ENCODE measurements at regions not wholly inside any gene's neighbourhood (a gene's known extent, or its start where the extent isn't known, plus 50 kb on each side); places are given as distances from the start of the nearest gene placed in this dataset.

DNA sequence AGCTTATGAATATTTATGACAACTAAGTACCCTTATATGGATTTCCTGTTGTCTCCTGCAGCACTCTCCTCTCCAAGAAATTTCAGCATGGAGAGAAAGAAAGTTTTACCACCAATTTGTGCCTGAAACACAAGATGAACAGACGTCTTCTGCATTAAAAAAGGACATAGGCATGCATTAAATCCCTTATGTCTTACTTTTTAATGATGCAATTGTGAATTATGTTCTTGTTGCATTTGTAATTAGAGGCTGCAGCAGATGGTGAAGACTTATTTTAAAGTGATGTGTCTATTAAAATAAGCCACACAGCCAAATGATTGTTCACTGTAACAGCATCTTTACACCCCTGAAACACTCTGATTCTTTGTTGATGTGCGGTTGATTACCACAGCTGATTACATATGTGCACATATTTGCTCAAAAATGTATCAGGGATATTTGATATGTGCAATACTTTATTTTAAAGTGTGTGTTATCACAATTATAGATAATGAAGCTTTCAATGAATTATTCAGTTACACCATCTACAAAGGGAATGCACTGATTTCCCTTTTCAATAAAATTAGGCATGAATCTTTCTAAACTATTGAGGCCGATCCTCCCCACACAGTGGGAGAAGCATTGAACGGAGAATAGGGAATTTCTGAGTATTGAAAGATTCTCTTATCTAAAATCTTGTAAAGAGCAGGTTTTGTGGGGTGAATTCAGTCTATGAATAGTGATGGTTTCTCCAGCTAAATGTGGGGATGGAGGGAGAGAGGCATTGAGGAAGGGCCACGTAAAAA lies 585.1 kb downstream of the SLC4A3 start:
- TF ChIP-seq, protein P1, sequence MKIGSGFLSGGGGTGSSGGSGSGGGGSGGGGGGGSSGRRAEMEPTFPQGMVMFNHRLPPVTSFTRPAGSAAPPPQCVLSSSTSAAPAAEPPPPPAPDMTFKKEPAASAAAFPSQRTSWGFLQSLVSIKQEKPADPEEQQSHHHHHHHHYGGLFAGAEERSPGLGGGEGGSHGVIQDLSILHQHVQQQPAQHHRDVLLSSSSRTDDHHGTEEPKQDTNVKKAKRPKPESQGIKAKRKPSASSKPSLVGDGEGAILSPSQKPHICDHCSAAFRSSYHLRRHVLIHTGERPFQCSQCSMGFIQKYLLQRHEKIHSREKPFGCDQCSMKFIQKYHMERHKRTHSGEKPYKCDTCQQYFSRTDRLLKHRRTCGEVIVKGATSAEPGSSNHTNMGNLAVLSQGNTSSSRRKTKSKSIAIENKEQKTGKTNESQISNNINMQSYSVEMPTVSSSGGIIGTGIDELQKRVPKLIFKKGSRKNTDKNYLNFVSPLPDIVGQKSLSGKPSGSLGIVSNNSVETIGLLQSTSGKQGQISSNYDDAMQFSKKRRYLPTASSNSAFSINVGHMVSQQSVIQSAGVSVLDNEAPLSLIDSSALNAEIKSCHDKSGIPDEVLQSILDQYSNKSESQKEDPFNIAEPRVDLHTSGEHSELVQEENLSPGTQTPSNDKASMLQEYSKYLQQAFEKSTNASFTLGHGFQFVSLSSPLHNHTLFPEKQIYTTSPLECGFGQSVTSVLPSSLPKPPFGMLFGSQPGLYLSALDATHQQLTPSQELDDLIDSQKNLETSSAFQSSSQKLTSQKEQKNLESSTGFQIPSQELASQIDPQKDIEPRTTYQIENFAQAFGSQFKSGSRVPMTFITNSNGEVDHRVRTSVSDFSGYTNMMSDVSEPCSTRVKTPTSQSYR (CRISPR knock-in tag; IDR thresholded peaks at IDR 0.05), result no peak
- TF ChIP-seq ZNF317 (CRISPR knock-in tag; IDR thresholded peaks at IDR 0.05; ENCODE audit: borderline replicate concordance, low read depth) (no peak), ZNF423 (CRISPR knock-in tag; IDR thresholded peaks at IDR 0.05) (no peak), ZNF138 (CRISPR knock-in tag; conservative IDR thresholded peaks at IDR 0.05) (no peak), CBFB (CRISPR knock-in tag; IDR thresholded peaks at IDR 0.05; ENCODE audit: low read depth) (no peak)
- TF ChIP-seq, protein P2, sequence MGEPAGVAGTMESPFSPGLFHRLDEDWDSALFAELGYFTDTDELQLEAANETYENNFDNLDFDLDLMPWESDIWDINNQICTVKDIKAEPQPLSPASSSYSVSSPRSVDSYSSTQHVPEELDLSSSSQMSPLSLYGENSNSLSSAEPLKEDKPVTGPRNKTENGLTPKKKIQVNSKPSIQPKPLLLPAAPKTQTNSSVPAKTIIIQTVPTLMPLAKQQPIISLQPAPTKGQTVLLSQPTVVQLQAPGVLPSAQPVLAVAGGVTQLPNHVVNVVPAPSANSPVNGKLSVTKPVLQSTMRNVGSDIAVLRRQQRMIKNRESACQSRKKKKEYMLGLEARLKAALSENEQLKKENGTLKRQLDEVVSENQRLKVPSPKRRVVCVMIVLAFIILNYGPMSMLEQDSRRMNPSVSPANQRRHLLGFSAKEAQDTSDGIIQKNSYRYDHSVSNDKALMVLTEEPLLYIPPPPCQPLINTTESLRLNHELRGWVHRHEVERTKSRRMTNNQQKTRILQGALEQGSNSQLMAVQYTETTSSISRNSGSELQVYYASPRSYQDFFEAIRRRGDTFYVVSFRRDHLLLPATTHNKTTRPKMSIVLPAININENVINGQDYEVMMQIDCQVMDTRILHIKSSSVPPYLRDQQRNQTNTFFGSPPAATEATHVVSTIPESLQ (CRISPR knock-in tag; IDR thresholded peaks at IDR 0.05), result no peak
- TF ChIP-seq, protein P3, sequence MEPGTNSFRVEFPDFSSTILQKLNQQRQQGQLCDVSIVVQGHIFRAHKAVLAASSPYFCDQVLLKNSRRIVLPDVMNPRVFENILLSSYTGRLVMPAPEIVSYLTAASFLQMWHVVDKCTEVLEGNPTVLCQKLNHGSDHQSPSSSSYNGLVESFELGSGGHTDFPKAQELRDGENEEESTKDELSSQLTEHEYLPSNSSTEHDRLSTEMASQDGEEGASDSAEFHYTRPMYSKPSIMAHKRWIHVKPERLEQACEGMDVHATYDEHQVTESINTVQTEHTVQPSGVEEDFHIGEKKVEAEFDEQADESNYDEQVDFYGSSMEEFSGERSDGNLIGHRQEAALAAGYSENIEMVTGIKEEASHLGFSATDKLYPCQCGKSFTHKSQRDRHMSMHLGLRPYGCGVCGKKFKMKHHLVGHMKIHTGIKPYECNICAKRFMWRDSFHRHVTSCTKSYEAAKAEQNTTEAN (CRISPR knock-in tag; IDR thresholded peaks at IDR 0.05), result no peak
- Mint-ChIP-seq H3K27ac (no peak overlapping the region), H3K9me3 (no peaks in the 10 kb centered on the region), H3K36me3 (no peaks in the 10 kb centered on the region), H3K4me1 (peaks cover 48% of the 10 kb centered on the region), H3K27me3 (ENCODE audit: low read depth) (no peaks in the 10 kb centered on the region), H3K4me3 (no peak overlapping the region)
- POLR2A ChIA-PET, result no interaction called here
- ATAC-seq (no peak), DNase-seq (ENCODE audit: low spot score) (no peak)
- CTCF ChIA-PET, result interaction anchor here (0.6 kb wide), 1 partner anchor 1112 kb away, joined by 3 read pairs; no protein-coding TSS in a partner anchor

DNA sequence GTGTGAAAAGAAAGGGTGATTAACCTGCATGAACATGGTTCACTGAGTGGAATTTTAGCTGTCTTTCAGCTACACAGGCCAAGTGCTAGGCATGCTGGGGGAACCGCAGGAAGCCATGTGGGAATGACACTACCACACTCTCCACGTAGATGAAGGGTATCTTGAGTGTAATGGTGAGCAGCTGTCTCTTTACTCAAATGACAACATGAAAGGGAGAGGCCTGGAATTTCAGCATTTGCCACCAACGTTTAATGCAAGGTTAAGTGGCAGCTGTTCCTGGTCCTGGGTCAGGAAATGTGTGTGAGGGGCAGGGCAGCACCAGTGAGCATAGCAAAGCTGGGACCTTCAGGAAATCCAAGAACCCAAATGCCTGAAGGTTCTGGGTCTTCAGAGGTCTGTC lies 588.4 kb downstream of the SLC4A3 start:
- ChIA-PET CTCF (no interaction called here), POLR2A (no interaction called here)
- ATAC-seq (no peak), DNase-seq (ENCODE audit: low spot score) (no peak)
- TF ChIP-seq FOXP1 (CRISPR knock-in tag; IDR thresholded peaks at IDR 0.05; ENCODE audit: borderline replicate concordance) (no peak), RELA (CRISPR knock-in tag; IDR thresholded peaks at IDR 0.05; ENCODE audit: borderline replicate concordance) (no peak), ZNF121 (CRISPR knock-in tag; IDR thresholded peaks at IDR 0.05) (no peak)
- peaks cover 42% of the 10 kb centered on the region for H3K4me1 Mint-ChIP-seq
- no peaks in the 10 kb centered on the region for H3K27me3 Mint-ChIP-seq (ENCODE audit: low read depth)
- H3K4me3 Mint-ChIP-seq, result no peak overlapping the region
- H3K27ac Mint-ChIP-seq, result no peak overlapping the region
- no peaks in the 10 kb centered on the region for H3K9me3 Mint-ChIP-seq
- no peaks in the 10 kb centered on the region for H3K36me3 Mint-ChIP-seq

DNA sequence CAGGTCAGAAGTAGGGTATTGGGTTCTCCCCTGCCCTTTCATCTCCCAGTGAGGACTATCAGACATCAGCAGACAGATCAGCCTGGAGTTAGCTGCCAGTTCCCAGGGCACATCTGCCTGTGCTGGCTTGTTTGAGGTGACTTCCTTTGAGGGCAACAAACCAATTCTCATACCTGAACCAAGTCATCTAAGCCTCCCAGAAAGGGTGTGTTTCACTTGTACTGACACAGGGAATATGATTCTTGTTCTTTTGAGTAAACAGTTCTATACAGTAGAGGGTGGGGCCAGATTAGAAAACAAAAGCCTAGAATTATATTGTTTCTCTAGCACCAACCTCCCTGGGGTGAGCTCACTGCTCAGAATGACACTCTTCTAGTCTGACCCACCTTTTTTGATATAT lies 591.9 kb downstream of the SLC4A3 start:
- TF ChIP-seq KAT7 (CRISPR knock-in tag; IDR thresholded peaks at IDR 0.05; ENCODE audit: borderline replicate concordance) (no peak), ZNF232 (CRISPR knock-in tag; IDR thresholded peaks at IDR 0.05) (no peak)
- TF ChIP-seq, protein P4, sequence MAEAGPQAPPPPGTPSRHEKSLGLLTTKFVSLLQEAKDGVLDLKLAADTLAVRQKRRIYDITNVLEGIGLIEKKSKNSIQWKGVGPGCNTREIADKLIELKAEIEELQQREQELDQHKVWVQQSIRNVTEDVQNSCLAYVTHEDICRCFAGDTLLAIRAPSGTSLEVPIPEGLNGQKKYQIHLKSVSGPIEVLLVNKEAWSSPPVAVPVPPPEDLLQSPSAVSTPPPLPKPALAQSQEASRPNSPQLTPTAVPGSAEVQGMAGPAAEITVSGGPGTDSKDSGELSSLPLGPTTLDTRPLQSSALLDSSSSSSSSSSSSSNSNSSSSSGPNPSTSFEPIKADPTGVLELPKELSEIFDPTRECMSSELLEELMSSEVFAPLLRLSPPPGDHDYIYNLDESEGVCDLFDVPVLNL (CRISPR knock-in tag; IDR thresholded peaks at IDR 0.05; ENCODE audit: borderline replicate concordance, low read depth), result no peak
- TF ChIP-seq, protein P5, sequence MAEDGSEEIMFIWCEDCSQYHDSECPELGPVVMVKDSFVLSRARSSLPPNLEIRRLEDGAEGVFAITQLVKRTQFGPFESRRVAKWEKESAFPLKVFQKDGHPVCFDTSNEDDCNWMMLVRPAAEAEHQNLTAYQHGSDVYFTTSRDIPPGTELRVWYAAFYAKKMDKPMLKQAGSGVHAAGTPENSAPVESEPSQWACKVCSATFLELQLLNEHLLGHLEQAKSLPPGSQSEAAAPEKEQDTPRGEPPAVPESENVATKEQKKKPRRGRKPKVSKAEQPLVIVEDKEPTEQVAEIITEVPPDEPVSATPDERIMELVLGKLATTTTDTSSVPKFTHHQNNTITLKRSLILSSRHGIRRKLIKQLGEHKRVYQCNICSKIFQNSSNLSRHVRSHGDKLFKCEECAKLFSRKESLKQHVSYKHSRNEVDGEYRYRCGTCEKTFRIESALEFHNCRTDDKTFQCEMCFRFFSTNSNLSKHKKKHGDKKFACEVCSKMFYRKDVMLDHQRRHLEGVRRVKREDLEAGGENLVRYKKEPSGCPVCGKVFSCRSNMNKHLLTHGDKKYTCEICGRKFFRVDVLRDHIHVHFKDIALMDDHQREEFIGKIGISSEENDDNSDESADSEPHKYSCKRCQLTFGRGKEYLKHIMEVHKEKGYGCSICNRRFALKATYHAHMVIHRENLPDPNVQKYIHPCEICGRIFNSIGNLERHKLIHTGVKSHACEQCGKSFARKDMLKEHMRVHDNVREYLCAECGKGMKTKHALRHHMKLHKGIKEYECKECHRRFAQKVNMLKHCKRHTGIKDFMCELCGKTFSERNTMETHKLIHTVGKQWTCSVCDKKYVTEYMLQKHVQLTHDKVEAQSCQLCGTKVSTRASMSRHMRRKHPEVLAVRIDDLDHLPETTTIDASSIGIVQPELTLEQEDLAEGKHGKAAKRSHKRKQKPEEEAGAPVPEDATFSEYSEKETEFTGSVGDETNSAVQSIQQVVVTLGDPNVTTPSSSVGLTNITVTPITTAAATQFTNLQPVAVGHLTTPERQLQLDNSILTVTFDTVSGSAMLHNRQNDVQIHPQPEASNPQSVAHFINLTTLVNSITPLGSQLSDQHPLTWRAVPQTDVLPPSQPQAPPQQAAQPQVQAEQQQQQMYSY (CRISPR knock-in tag; IDR thresholded peaks at IDR 0.05), result no peak
- TF ChIP-seq, protein P6, sequence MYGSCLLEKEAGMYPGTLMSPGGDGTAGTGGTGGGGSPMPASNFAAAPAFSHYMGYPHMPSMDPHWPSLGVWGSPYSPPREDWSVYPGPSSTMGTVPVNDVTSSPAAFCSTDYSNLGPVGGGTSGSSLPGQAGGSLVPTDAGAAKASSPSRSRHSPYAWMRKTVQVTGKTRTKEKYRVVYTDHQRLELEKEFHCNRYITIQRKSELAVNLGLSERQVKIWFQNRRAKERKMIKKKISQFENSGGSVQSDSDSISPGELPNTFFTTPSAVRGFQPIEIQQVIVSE (CRISPR knock-in tag; IDR thresholded peaks at IDR 0.05; ENCODE audit: borderline replicate concordance), result no peak
- Mint-ChIP-seq H3K4me1 (peaks cover 31% of the 10 kb centered on the region), H3K36me3 (no peaks in the 10 kb centered on the region), H3K9me3 (no peaks in the 10 kb centered on the region), H3K4me3 (no peak overlapping the region), H3K27me3 (ENCODE audit: low read depth) (no peaks in the 10 kb centered on the region), H3K27ac (no peak overlapping the region)
- ATAC-seq, result no peak
- DNase-seq (ENCODE audit: low spot score), result no peak
- ChIA-PET POLR2A (no interaction called here), CTCF (no interaction called here)

Measured in WTC11 (cell line).